ENCODE measurements at regions not wholly inside any gene's neighbourhood (a gene's known extent, or its start where the extent isn't known, plus 50 kb on each side); places are given as distances from the start of the nearest gene placed in this dataset.

GRCh38 chr5:3943859-3944258 is 348.2 kb downstream of the IRX1 start:
- no peak for DNase-seq (ENCODE audit: low read depth in 3 of 3, low spot score in 1 of 3)

- no peak for DNase-seq (ENCODE audit: low read depth in 3 of 3, low spot score in 1 of 3)
Observed at GRCh38 chr5:3944930-3945329, 349.3 kb downstream of the IRX1 start.

GRCh38 chr5:3948838-3949237 is 353.2 kb downstream of the IRX1 start:
- no peak for DNase-seq (ENCODE audit: low read depth in 3 of 3, low spot score in 1 of 3)

- DNase-seq (ENCODE audit: low read depth in 3 of 3, low spot score in 1 of 3): no peak
Observed at GRCh38 chr5:3954199-3954598, 358.6 kb downstream of the IRX1 start.

GRCh38 chr5:3954633-3955032 is 359.0 kb downstream of the IRX1 start:
- no peak for DNase-seq (ENCODE audit: low read depth in 3 of 3, low spot score in 1 of 3)

- no peak for DNase-seq (ENCODE audit: low read depth in 3 of 3, low spot score in 1 of 3)
Observed at GRCh38 chr5:3957658-3958057, 362.0 kb downstream of the IRX1 start.

GRCh38 chr5:3958389-3958788 is 362.8 kb downstream of the IRX1 start:
- no peak for DNase-seq (ENCODE audit: low read depth in 3 of 3, low spot score in 1 of 3)

- DNase-seq (ENCODE audit: low read depth in 3 of 3, low spot score in 1 of 3): no peak
Observed at GRCh38 chr5:3962113-3962512, 366.5 kb downstream of the IRX1 start.

- DNase-seq (ENCODE audit: low read depth in 3 of 3, low spot score in 1 of 3): no peak
Observed at GRCh38 chr5:3963652-3964051, 368.0 kb downstream of the IRX1 start.

GRCh38 chr5:3980156-3980555 is 384.5 kb downstream of the IRX1 start:
- DNase-seq (ENCODE audit: low read depth in 3 of 3, low spot score in 1 of 3): no peak

GRCh38 chr5:3987867-3988266 is 392.2 kb downstream of the IRX1 start:
- DNase-seq (ENCODE audit: low read depth in 3 of 3, low spot score in 1 of 3): no peak

GRCh38 chr5:3993856-3994473 is 398.3 kb downstream of the IRX1 start:
- DNase-seq (ENCODE audit: low read depth in 3 of 3, low spot score in 1 of 3): no peak

GRCh38 chr5:3994628-3995027 is 399.0 kb downstream of the IRX1 start:
- DNase-seq (ENCODE audit: low read depth in 3 of 3, low spot score in 1 of 3): no peak

- no peak for DNase-seq (ENCODE audit: low read depth in 3 of 3, low spot score in 1 of 3)
Observed at GRCh38 chr5:3995954-3996619, 400.5 kb downstream of the IRX1 start.

- DNase-seq (ENCODE audit: low read depth in 3 of 3, low spot score in 1 of 3): no peak
Observed at GRCh38 chr5:3996707-3997336, 401.2 kb downstream of the IRX1 start.

GRCh38 chr5:3997670-3998069 is 402.0 kb downstream of the IRX1 start:
- no peak for DNase-seq (ENCODE audit: low read depth in 3 of 3, low spot score in 1 of 3)

- DNase-seq (ENCODE audit: low read depth in 3 of 3, low spot score in 1 of 3): no peak
Observed at GRCh38 chr5:3999929-4000328, 404.3 kb downstream of the IRX1 start.

GRCh38 chr5:4001004-4001403 is 405.4 kb downstream of the IRX1 start:
- DNase-seq (ENCODE audit: low read depth in 3 of 3, low spot score in 1 of 3): no peak

- no peak for DNase-seq (ENCODE audit: low read depth in 3 of 3, low spot score in 1 of 3)
Observed at GRCh38 chr5:4001758-4002533, 406.3 kb downstream of the IRX1 start.

- DNase-seq (ENCODE audit: low read depth in 3 of 3, low spot score in 1 of 3): no peak
Observed at GRCh38 chr5:4005335-4005734, 409.7 kb downstream of the IRX1 start.

GRCh38 chr5:4007001-4007400 is 411.4 kb downstream of the IRX1 start:
- no peak for DNase-seq (ENCODE audit: low read depth in 3 of 3, low spot score in 1 of 3)

- no peak for DNase-seq (ENCODE audit: low read depth in 3 of 3, low spot score in 1 of 3)
Observed at GRCh38 chr5:4011943-4012342, 416.3 kb downstream of the IRX1 start.
